Panc1 (cell line): ENCODE measurements at regions not wholly inside any gene's neighbourhood (a gene's known extent, or its start where the extent isn't known, plus 50 kb on each side); places are given as distances from the start of the nearest gene placed in this dataset.
"Not testable (repeated sequence)": the region's sequence is repeated elsewhere in the genome, so short reads cannot be mapped to it uniquely, and the experiment has no call there.

ENCODE experiments used
- ATAC-seq: fragments of 200-7000 bp; cut with Tn5 transposase; 2 replicates; pipeline ENCODE4 v1.9.1; 2020; ENCODE audit warnings: mild to moderate bottlenecking, moderate library complexity
- BruUV-seq: library from RNA; stranded (reverse); fragments of 400-500 nt; replicated peaks from 2 replicates; lab custom pipeline; 2021; lab: Mats Ljungman, UMichigan
- CTCF ChIA-PET: fragments of 300-600 bp; sonication (Branson Sonifier 250); formaldehyde crosslinking; loops from one replicate; lab custom pipeline; 2022; ENCODE audit warnings: antibody characterized with exemption; lab: Charles Lee
- POLR2A ChIA-PET: fragments of 300-600 bp; sonication (Branson Sonifier 250); formaldehyde crosslinking; loops from one replicate; lab custom pipeline; 2022; ENCODE audit warnings: antibody characterized with exemption; lab: Charles Lee
- DNase-seq: peaks from one replicate; pipeline ENCODE4 v3.0.0-alpha.2; 2010; ENCODE audit warnings: low read depth, low spot score
- H3K27ac ChIP-seq: 2 replicates; pipeline ENCODE4 v1.5.1; 2011; ENCODE audit warnings: mild to moderate bottlenecking, low read length, inconsistent platforms
- H3K27me3 ChIP-seq: fragments of 200-500 bp; sonication (Bioruptor generic); 2 replicates; pipeline ENCODE4 v1.6.0; 2014; ENCODE audit warnings: low read length, inconsistent platforms; ENCODE audit not compliant: control insufficient read depth, insufficient read depth
- H3K36me3 ChIP-seq: fragments of 200-500 bp; sonication (Bioruptor generic); 2 replicates; pipeline ENCODE4 v1.5.1; 2014; ENCODE audit warnings: inconsistent platforms, mild to moderate bottlenecking, low read length, moderate library complexity; ENCODE audit not compliant: control insufficient read depth, insufficient read depth
- H3K4me1 ChIP-seq: 2 replicates; pipeline ENCODE4 v1.5.1; 2011; ENCODE audit warnings: inconsistent platforms, mild to moderate bottlenecking, low read length, moderate library complexity; ENCODE audit not compliant: control insufficient read depth, insufficient read depth
- H3K4me3 ChIP-seq, 2 experiments: 2 replicates each; pipeline ENCODE4 v1.5.1; 2011 to 2012; ENCODE audit warnings: low read depth in 2 of 2, low read length in 2 of 2, mild to moderate bottlenecking in 2 of 2, inconsistent platforms in 1 of 2, moderate library complexity in 1 of 2
- H3K9me3 ChIP-seq: fragments of 200-500 bp; sonication (Bioruptor generic); 2 replicates; pipeline ENCODE4 v1.5.1; 2014; ENCODE audit warnings: low read depth, mild to moderate bottlenecking, inconsistent platforms, low read length, moderate library complexity; ENCODE audit not compliant: control insufficient read depth, insufficient read depth
- CTCF ChIP-seq: fragments of 450-650 bp; IDR thresholded peaks from 2 replicates; pipeline ENCODE4 v1.5.1; 2017; ENCODE audit warnings: mild to moderate bottlenecking
- POLR2AphosphoS5 ChIP-seq: IDR thresholded peaks from 2 replicates; pipeline ENCODE4 v1.6.1; 2012; ENCODE audit warnings: mild to moderate bottlenecking, low read depth, low read length, moderate library complexity
- SIN3A ChIP-seq: IDR thresholded peaks from 2 replicates; pipeline ENCODE4 v1.6.1; 2012; ENCODE audit warnings: low read depth, mild to moderate bottlenecking, low read length, moderate library complexity, borderline replicate concordance; ENCODE audit not compliant: insufficient read depth
- TCF7L2 ChIP-seq: IDR thresholded peaks from 2 replicates; pipeline ENCODE4 v1.6.1; 2011; ENCODE audit warnings: mild to moderate bottlenecking, low read depth, low read length, inconsistent platforms
- in situ Hi-C: cut with HindIII; loops from 2 replicates; pipeline ENCODE4 v1.10.0; 2016; ENCODE audit warnings: low sequenced_read_pairs, low pct_unique_long_range_greater_than_20kb
- intact Hi-C: fragments of 100-400 bp; cut with micrococcal nuclease; formaldehyde crosslinking; loops from one replicate; pipeline ENCODE4 v1.10.0; 2022; ENCODE audit not compliant: unreplicated experiment
- TF ChIP-seq, protein P1 (sequence below), 2 experiments: IDR thresholded peaks; 2 replicates each; pipeline ENCODE4 v1.6.1; 2011 to 2012; ENCODE audit warnings: low read depth in 2 of 2, control low read depth in 1 of 2, low read length in 1 of 2, mild to moderate bottlenecking in 1 of 2, moderate library complexity in 1 of 2; ENCODE audit not compliant: insufficient read depth in 1 of 2

GRCh38 chr2:7440977-7441376 is 523.8 kb downstream of the RNF144A start:
- in situ Hi-C loops, result no loop called here
- Histone ChIP-seq H3K36me3 (no peaks in the 10 kb centered on the region), H3K27me3 (no peaks in the 10 kb centered on the region), H3K4me1 (no peaks in the 10 kb centered on the region), H3K4me3 (no peak overlapping the region), H3K9me3 (no peaks in the 10 kb centered on the region), H3K27ac (no peak overlapping the region)
- no peak for TF ChIP-seq SIN3A
- TF ChIP-seq, protein P1, sequence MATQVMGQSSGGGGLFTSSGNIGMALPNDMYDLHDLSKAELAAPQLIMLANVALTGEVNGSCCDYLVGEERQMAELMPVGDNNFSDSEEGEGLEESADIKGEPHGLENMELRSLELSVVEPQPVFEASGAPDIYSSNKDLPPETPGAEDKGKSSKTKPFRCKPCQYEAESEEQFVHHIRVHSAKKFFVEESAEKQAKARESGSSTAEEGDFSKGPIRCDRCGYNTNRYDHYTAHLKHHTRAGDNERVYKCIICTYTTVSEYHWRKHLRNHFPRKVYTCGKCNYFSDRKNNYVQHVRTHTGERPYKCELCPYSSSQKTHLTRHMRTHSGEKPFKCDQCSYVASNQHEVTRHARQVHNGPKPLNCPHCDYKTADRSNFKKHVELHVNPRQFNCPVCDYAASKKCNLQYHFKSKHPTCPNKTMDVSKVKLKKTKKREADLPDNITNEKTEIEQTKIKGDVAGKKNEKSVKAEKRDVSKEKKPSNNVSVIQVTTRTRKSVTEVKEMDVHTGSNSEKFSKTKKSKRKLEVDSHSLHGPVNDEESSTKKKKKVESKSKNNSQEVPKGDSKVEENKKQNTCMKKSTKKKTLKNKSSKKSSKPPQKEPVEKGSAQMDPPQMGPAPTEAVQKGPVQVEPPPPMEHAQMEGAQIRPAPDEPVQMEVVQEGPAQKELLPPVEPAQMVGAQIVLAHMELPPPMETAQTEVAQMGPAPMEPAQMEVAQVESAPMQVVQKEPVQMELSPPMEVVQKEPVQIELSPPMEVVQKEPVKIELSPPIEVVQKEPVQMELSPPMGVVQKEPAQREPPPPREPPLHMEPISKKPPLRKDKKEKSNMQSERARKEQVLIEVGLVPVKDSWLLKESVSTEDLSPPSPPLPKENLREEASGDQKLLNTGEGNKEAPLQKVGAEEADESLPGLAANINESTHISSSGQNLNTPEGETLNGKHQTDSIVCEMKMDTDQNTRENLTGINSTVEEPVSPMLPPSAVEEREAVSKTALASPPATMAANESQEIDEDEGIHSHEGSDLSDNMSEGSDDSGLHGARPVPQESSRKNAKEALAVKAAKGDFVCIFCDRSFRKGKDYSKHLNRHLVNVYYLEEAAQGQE (IDR thresholded peaks at IDR 0.05; ENCODE audit: insufficient read depth in 1 of 2, low read depth in 2 of 2, low read length in 1 of 2), result no peak
- TF ChIP-seq CTCF, result no peak
- no peak for TF ChIP-seq TCF7L2
- no peak for TF ChIP-seq POLR2AphosphoS5
- intact Hi-C loops, result no loop called here
- CTCF ChIA-PET, result no interaction called here
- POLR2A ChIA-PET, result no interaction called here
- BruUV-seq, result no TSS peak
- no peak for ATAC-seq
- no peak for DNase-seq

DNA sequence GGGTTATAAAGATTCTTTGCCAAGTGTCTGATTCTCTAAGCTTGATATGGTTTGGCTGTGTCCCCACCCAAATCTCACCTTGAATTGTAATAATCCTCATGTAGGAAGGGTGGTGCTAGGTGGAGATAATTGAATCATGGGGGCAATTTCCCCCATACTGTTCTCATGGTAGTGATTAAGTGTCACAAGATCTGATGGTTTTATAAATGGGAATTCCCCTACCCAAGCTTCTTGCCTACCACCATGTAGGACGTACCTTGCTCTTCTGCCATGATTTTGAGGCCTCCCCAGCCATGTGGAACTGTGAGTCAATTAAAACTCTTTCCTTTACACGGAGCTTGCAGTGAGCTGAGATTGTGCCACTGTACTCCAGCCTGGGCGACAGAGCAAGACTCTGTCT is 524.6 kb downstream of the RNF144A start:
- H3K36me3 ChIP-seq, H3K9me3 ChIP-seq, H3K4me3 ChIP-seq, DNase-seq, ATAC-seq, CTCF ChIA-PET, POLR2A ChIA-PET, intact Hi-C loops, H3K27ac ChIP-seq, BruUV-seq, in situ Hi-C loops, H3K27me3 ChIP-seq, H3K4me1 ChIP-seq: not testable (repeated sequence)

DNA sequence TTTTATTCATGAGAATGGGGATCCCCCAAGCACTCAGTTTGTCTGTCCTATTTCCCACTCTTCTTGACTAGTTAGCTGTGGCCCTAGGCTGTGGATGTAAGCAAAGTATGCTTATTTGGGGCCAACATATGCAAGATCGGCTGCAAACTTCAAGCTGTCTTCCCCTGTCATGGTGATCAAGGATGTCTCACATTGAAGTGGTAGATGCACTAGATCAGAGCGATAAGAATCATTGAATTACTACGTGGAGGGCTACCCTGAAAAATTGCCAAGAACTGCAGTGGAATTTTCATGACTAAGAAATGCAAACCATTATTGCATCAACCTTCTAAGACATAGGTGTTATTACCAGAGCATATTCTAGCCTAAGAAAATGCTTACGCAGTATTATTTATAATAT is 527.4 kb downstream of the RNF144A start:
- Histone ChIP-seq H3K9me3 (no peaks in the 10 kb centered on the region), H3K27ac (no peak overlapping the region), H3K4me3 (no peak overlapping the region), H3K4me1 (no peaks in the 10 kb centered on the region), H3K27me3 (no peaks in the 10 kb centered on the region), H3K36me3 (no peaks in the 10 kb centered on the region)
- intact Hi-C loops, result no loop called here
- no peak for ATAC-seq
- ChIA-PET POLR2A (no interaction called here), CTCF (no interaction called here)
- BruUV-seq, result no TSS peak
- TF ChIP-seq TCF7L2 (no peak), SIN3A (no peak), CTCF (no peak), POLR2AphosphoS5 (no peak)
- TF ChIP-seq, protein P1 (IDR thresholded peaks at IDR 0.05; ENCODE audit: insufficient read depth in 1 of 2, low read depth in 2 of 2, low read length in 1 of 2), result no peak
- in situ Hi-C loops, result no loop called here
- DNase-seq, result no peak
